K562 (cell line): ENCODE measurements at regions not wholly inside any gene's neighbourhood (a gene's known extent, or its start where the extent isn't known, plus 50 kb on each side); places are given as distances from the start of the nearest gene placed in this dataset.

ENCODE experiments used
- ATAC-seq: fragments of 200-7000 bp; cut with Tn5 transposase; 3 replicates; pipeline ENCODE4 v1.9.1; 2020; ENCODE audit warnings: moderate library complexity
- BruUV-seq: library from RNA; stranded (reverse); fragments of 400-500 nt; replicated peaks from 2 replicates; lab custom pipeline; 2021; lab: Mats Ljungman, UMichigan
- CTCF ChIA-PET: fragments of 300-600 bp; formaldehyde crosslinking; extraction: SDS; loops from one replicate; lab custom pipeline; 2021; ENCODE audit warnings: low intra/inter-chr PET ratio; lab: Yijun Ruan, JAX
- POLR2A ChIA-PET: fragments of 300-600, 350-650 bp; sonication (Branson Sonifier 250); formaldehyde crosslinking; extraction: SDS; loops from one replicate; lab custom pipeline; 2021; ENCODE audit warnings: antibody characterized with exemption, inconsistent platforms; lab: Yijun Ruan, JAX
- DNase-seq, 4 experiments: peaks; one replicate each; pipeline versions ENCODE4 v3.0.0 to v3.0.0-alpha.2; 2011 to 2018; ENCODE audit warnings: low spot score in 3 of 4, mixed read lengths in 3 of 4; ENCODE audit errors: extremely low read depth in 1 of 4
- FAIRE-seq: peaks from 2 replicates; lab custom pipeline; 2011; peaks lifted over from hg19 to GRCh38; lab: Jason Lieb, UNC
- H2AFZ ChIP-seq: 2 replicates; pipeline ENCODE4 v1.6.0; 2011; ENCODE audit warnings: low read depth, low read length, control low read depth, inconsistent platforms
- H3K27ac ChIP-seq: fragments of 200-600 bp; 3 replicates; pipeline ENCODE4 v1.8.0; 2011; ENCODE audit warnings: low read depth, mild to moderate bottlenecking, control low read depth, inconsistent platforms, low read length, moderate library complexity, mixed read lengths; ENCODE audit errors: extremely low read depth
- H3K27me3 ChIP-seq, 2 experiments: fragments of 300-600 bp in 1 of 2; 2 replicates in 1 of 2; 3 replicates in 1 of 2; pipeline versions ENCODE4 v1.6.0 to v1.8.0; 2011; ENCODE audit warnings: inconsistent platforms in 2 of 2, low read length in 2 of 2, mild to moderate bottlenecking in 1 of 2, mixed read lengths in 1 of 2, moderate library complexity in 1 of 2; ENCODE audit not compliant: control insufficient read depth in 2 of 2, insufficient read depth in 2 of 2
- H3K36me3 ChIP-seq: fragments of 300-600 bp; 3 replicates; pipeline ENCODE4 v1.8.0; 2011; ENCODE audit warnings: mild to moderate bottlenecking, low read length, inconsistent platforms; ENCODE audit not compliant: control insufficient read depth, insufficient read depth
- H3K4me1 ChIP-seq, 2 experiments: fragments of 200-600 bp in 1 of 2; replicated peaks in 1 of 2; 2 replicates in 1 of 2; 3 replicates in 1 of 2; pipeline versions ENCODE4 v1.5.1 to v1.8.0; 2011; ENCODE audit warnings: inconsistent platforms in 2 of 2, low read length in 2 of 2, mild to moderate bottlenecking in 1 of 2, mixed read lengths in 1 of 2, moderate library complexity in 1 of 2; ENCODE audit not compliant: control insufficient read depth in 2 of 2, insufficient read depth in 2 of 2
- H3K4me2 ChIP-seq: 2 replicates; pipeline ENCODE4 v1.6.1; 2011; ENCODE audit warnings: low read length, control low read depth, inconsistent platforms, mixed read lengths; ENCODE audit not compliant: insufficient read depth
- H3K4me3 ChIP-seq: fragments of 200-600 bp; sonication (generic), shearing (Covaris generic); 2 replicates; pipeline ENCODE4 v1.5.1; 2016; ENCODE audit warnings: control low read depth, inconsistent platforms
- H3K79me2 ChIP-seq: fragments of 200-600 bp; 3 replicates; pipeline ENCODE4 v1.8.0; 2011; ENCODE audit warnings: low read length, inconsistent platforms; ENCODE audit not compliant: control insufficient read depth, insufficient read depth
- H3K9ac ChIP-seq, 2 experiments: 2 replicates each; pipeline versions ENCODE4 v1.6.0 to v1.6.1; 2011; ENCODE audit warnings: low read depth in 2 of 2, low read length in 2 of 2, control low read depth in 1 of 2, inconsistent platforms in 1 of 2, mild to moderate bottlenecking in 1 of 2, mixed read lengths in 1 of 2; ENCODE audit not compliant: insufficient read depth in 1 of 2
- H3K9me1 ChIP-seq: one replicate; pipeline ENCODE4 v1.6.0; 2011; ENCODE audit warnings: inconsistent platforms, mild to moderate bottlenecking, low read length, moderate library complexity; ENCODE audit not compliant: control insufficient read depth, insufficient read depth
- H3K9me3 ChIP-seq: replicated peaks from 2 replicates; pipeline ENCODE4 v1.5.1; 2011; ENCODE audit warnings: low read depth, low read length, inconsistent platforms; ENCODE audit not compliant: control insufficient read depth, insufficient read depth
- H4K20me1 ChIP-seq: replicated peaks from 2 replicates; pipeline ENCODE4 v1.6.1; 2011; ENCODE audit warnings: low read length, inconsistent platforms, mixed read lengths; ENCODE audit not compliant: control insufficient read depth, insufficient read depth
- DACH1 ChIP-seq: fragments of 450-650 bp; IDR thresholded peaks from 2 replicates; pipeline ENCODE4 v1.6.1; 2018; ENCODE audit not compliant: partially characterized antibody
- HDAC2 ChIP-seq: fragments of 450-650 bp; IDR thresholded peaks from 2 replicates; pipeline ENCODE4 v1.6.1; 2016; ENCODE audit warnings: mild to moderate bottlenecking
- MECOM ChIP-seq: fragments of 250-450 bp; sonication (Bioruptor Pico); IDR thresholded peaks from 2 replicates; pipeline ENCODE4 v1.8.0; 2022; ENCODE audit warnings: inconsistent platforms
- PCBP1 ChIP-seq: fragments of 200-400 bp; formaldehyde crosslinking; IDR thresholded peaks from 2 replicates; pipeline ENCODE4 v1.6.1; 2018; ENCODE audit warnings: mild to moderate bottlenecking, low read depth, low read length; ENCODE audit not compliant: poor library complexity, severe bottlenecking
- POLR2G ChIP-seq: fragments of 200-400 bp; formaldehyde crosslinking; IDR thresholded peaks from 2 replicates; pipeline ENCODE4 v1.6.1; 2017; ENCODE audit warnings: low read depth, mild to moderate bottlenecking, antibody characterized with exemption, low read length, moderate library complexity
- RBM34 ChIP-seq: fragments of 200-400 bp; formaldehyde crosslinking; IDR thresholded peaks from 2 replicates; pipeline ENCODE4 v1.6.1; 2018; ENCODE audit warnings: low read length, borderline replicate concordance; ENCODE audit not compliant: insufficient read depth
- U2AF1 ChIP-seq: fragments of 200-400 bp; formaldehyde crosslinking; optimal IDR thresholded peaks from 2 replicates; pipeline ENCODE3; 2017; ENCODE audit warnings: mild to moderate bottlenecking, low read depth, low read length, moderate library complexity
- ZKSCAN8 ChIP-seq: fragments of 200-800 bp; sonication (Bioruptor generic); IDR thresholded peaks from 2 replicates; pipeline ENCODE4 v1.6.1; 2016; ENCODE audit warnings: missing genetic modification characterization, missing compliant biosample characterization
- ZNF77 ChIP-seq: fragments of 250-450 bp; sonication (Bioruptor Pico); IDR thresholded peaks from 2 replicates; pipeline ENCODE4 v1.5.0; 2020
- WGBS: fragments of 100-300 bp; shearing (Covaris generic); methylation state at CpG from one replicate; pipeline ENCODE4 v1.1.6; 2016; ENCODE audit warnings: low coverage, mixed read lengths; ENCODE audit not compliant: insufficient coverage; ENCODE audit errors: missing lambda C conversion rate; 5-methylcytosine and 5-hydroxymethylcytosine counted together
- in situ Hi-C: fragments of 300-500 bp; cut with MboI; formaldehyde crosslinking; loops from 4 replicates; pipeline ENCODE4 v1.15.0; 2018; ENCODE audit warnings: inconsistent platforms, mixed read lengths
- intact Hi-C: fragments of 100-400 bp; cut with micrococcal nuclease; formaldehyde crosslinking; loops from 2 replicates; pipeline ENCODE4 v1.14.2; 2022
- TF ChIP-seq, protein P1 (sequence below), 2 experiments: fragments of 450-650 bp; IDR thresholded peaks; 2 replicates each; pipeline ENCODE4 v1.6.1; 2018; ENCODE audit warnings: mild to moderate bottlenecking in 2 of 2, low read depth in 1 of 2; ENCODE audit not compliant: partially characterized antibody in 2 of 2

- Histone ChIP-seq H3K36me3 (no peaks in the 10 kb centered on the region), H3K9ac (no peak overlapping the region), H2AFZ (no peak overlapping the region), H3K4me1 (no peaks in the 10 kb centered on the region), H4K20me1 (no peaks in the 10 kb centered on the region), H3K27me3 (no peaks in the 10 kb centered on the region), H3K4me2 (no peak overlapping the region), H3K27ac (no peak overlapping the region), H3K4me3 (no peak overlapping the region), H3K9me3 (no peaks in the 10 kb centered on the region), H3K79me2 (no peaks in the 10 kb centered on the region), H3K9me1 (no peaks in the 10 kb centered on the region)
- FAIRE-seq (no peak), DNase-seq (no peak), ATAC-seq (no peak)
- TF ChIP-seq DACH1, result no peak
- no peak for TF ChIP-seq HDAC2
- no peak for TF ChIP-seq RBM34
- no peak for TF ChIP-seq MECOM (CRISPR knock-in tag)
- no peak for TF ChIP-seq U2AF1
- TF ChIP-seq, protein P1, sequence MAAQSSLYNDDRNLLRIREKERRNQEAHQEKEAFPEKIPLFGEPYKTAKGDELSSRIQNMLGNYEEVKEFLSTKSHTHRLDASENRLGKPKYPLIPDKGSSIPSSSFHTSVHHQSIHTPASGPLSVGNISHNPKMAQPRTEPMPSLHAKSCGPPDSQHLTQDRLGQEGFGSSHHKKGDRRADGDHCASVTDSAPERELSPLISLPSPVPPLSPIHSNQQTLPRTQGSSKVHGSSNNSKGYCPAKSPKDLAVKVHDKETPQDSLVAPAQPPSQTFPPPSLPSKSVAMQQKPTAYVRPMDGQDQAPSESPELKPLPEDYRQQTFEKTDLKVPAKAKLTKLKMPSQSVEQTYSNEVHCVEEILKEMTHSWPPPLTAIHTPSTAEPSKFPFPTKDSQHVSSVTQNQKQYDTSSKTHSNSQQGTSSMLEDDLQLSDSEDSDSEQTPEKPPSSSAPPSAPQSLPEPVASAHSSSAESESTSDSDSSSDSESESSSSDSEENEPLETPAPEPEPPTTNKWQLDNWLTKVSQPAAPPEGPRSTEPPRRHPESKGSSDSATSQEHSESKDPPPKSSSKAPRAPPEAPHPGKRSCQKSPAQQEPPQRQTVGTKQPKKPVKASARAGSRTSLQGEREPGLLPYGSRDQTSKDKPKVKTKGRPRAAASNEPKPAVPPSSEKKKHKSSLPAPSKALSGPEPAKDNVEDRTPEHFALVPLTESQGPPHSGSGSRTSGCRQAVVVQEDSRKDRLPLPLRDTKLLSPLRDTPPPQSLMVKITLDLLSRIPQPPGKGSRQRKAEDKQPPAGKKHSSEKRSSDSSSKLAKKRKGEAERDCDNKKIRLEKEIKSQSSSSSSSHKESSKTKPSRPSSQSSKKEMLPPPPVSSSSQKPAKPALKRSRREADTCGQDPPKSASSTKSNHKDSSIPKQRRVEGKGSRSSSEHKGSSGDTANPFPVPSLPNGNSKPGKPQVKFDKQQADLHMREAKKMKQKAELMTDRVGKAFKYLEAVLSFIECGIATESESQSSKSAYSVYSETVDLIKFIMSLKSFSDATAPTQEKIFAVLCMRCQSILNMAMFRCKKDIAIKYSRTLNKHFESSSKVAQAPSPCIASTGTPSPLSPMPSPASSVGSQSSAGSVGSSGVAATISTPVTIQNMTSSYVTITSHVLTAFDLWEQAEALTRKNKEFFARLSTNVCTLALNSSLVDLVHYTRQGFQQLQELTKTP (IDR thresholded peaks at IDR 0.05; ENCODE audit: low read depth in 1 of 2, partially characterized antibody in 2 of 2), result no peak
- no peak for TF ChIP-seq POLR2G
- TF ChIP-seq PCBP1, result no peak
- TF ChIP-seq ZNF77, result no peak
- TF ChIP-seq ZKSCAN8 (CRISPR knock-in tag), result no peak
- intact Hi-C loops, result no loop called here
- POLR2A ChIA-PET, result no interaction called here
- BruUV-seq, result no TSS peak
- 43% methylated on average over 4 of the region's 4 CpGs for WGBS
- CTCF ChIA-PET, result no interaction called here
- in situ Hi-C loops, result no loop called here
These were observed 65.2 kb upstream of the TENT5D start for GRCh38 chrX:80354966-80355465.
